Ascending aorta (tissue), 2 donors: ENCODE measurements at regions not wholly inside any gene's neighbourhood (a gene's known extent, or its start where the extent isn't known, plus 50 kb on each side); places are given as distances from the start of the nearest gene placed in this dataset.

Experiments
- DNase-seq, 2 donors: peaks; one replicate each; pipeline ENCODE4 v3.0.0-alpha.2; 2019; ENCODE audit warnings: low spot score in 2 of 2
- H3K27ac ChIP-seq, 2 donors: fragments of 200-600 bp; sonication (generic); one replicate each; pipeline ENCODE4 v1.5.1; 2016 to 2017; ENCODE audit warnings: mild to moderate bottlenecking in 1 of 2
- H3K27me3 ChIP-seq: fragments of 200-600 bp; sonication (generic); one replicate; pipeline ENCODE4 v1.5.1; 2017
- H3K36me3 ChIP-seq, 2 donors: fragments of 200-600 bp; sonication (generic); one replicate each; pipeline ENCODE4 v1.5.1; 2016
- H3K4me1 ChIP-seq, 2 donors: fragments of 200-600 bp; sonication (generic); one replicate each; pipeline ENCODE4 v1.5.1; 2016 to 2017; ENCODE audit warnings: mild to moderate bottlenecking in 1 of 2
- H3K4me3 ChIP-seq, 2 donors: fragments of 200-600 bp; sonication (generic); one replicate each; pipeline ENCODE4 v1.5.1; 2016 to 2017; ENCODE audit warnings: mild to moderate bottlenecking in 1 of 2
- H3K9me3 ChIP-seq, 2 donors: fragments of 200-600 bp; sonication (generic); one replicate each; pipeline ENCODE4 v1.5.1; 2016
- CTCF ChIP-seq, 3 experiments: fragments of 200-600 bp in 2 of 3; fragments of 450-650 bp in 1 of 3; sonication (generic) in 2 of 3; IDR thresholded peaks; one replicate each; pipeline ENCODE4 v1.5.1; 2016 to 2019; ENCODE audit warnings: antibody characterized with exemption in 3 of 3, mild to moderate bottlenecking in 1 of 3, moderate library complexity in 1 of 3
- intact Hi-C: fragments of 100-400 bp; cut with DNase I; formaldehyde crosslinking; loops from one replicate; pipeline ENCODE4 v1.15.1; 2023

GRCh38 chr7:25544254-25544653 lies 316.0 kb upstream of the NPVF start:
- intact Hi-C loops = no loop called here
- Histone ChIP-seq H3K9me3 (no peaks in the 10 kb centered on the region), H3K36me3 (no peaks in the 10 kb centered on the region), H3K4me3 (no peak overlapping the region), H3K27me3 (no peaks in the 10 kb centered on the region), H3K27ac (no peak overlapping the region), H3K4me1 (peaks cover 0 to 2% of the 10 kb centered on the region in 2 donors)
- no peak for DNase-seq
- no peak for TF ChIP-seq CTCF (IDR thresholded peaks at IDR 0.05)

DNA sequence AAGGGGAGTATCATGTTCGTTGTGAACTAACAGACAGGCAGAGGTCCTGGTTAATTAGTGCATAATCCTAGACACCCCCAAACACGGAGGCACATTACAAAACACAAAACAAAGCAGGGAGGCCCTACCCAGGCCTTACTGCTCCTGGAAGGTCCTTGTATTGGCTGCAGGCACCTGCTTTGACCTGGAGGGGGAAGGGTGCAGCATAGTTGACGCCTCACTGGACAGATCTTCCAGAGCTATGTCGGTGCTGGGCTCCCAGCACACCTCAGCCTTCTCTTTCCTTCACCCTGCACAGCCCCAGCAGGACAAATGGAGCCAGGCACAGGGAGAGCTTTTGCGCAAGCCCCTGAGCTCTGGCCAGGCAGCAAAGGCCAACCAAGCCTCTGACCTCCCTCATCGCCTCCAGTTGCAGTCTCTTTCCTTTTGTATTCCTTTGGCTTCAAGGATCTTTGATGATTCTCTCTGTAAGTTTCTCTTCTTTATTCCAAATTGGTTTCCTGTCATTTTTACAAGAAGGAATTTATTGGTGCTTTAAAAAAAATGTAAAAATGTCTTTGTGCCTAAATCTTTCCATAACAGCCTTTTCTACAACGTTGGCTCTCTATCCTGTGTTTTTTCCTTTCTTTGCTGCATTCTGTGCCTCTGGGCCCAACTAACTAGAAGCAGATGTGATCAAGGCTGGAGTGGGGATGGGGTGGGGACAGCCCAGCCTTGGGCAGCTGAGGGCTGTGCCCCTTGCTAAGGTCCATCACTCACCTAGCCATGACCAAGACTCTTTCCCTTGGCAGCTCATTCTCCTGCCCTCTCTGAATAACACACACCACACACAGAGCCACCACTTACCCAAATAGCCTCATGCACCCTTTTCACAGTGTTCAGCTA lies 317.1 kb upstream of the NPVF start:
- TF ChIP-seq CTCF (IDR thresholded peaks at IDR 0.05) = no peak
- no peak for DNase-seq
- intact Hi-C loops = no loop called here
- Histone ChIP-seq H3K4me1 (no peaks in the 10 kb centered on the region), H3K36me3 (no peaks in the 10 kb centered on the region), H3K27me3 (no peaks in the 10 kb centered on the region), H3K27ac (no peak overlapping the region), H3K9me3 (no peaks in the 10 kb centered on the region), H3K4me3 (no peak overlapping the region)

- no peaks in the 10 kb centered on the region for H3K4me1 ChIP-seq
- no peaks in the 10 kb centered on the region for H3K36me3 ChIP-seq
- no peaks in the 10 kb centered on the region for H3K9me3 ChIP-seq
- intact Hi-C loops = no loop called here
- no peak overlapping the region for H3K27ac ChIP-seq
- no peak for DNase-seq
- H3K4me3 ChIP-seq = no peak overlapping the region
- H3K27me3 ChIP-seq = no peaks in the 10 kb centered on the region
- TF ChIP-seq CTCF (IDR thresholded peaks at IDR 0.05) = no peak
Observed at GRCh38 chr7:25546306-25546705, 318.0 kb upstream of the NPVF start.

DNA sequence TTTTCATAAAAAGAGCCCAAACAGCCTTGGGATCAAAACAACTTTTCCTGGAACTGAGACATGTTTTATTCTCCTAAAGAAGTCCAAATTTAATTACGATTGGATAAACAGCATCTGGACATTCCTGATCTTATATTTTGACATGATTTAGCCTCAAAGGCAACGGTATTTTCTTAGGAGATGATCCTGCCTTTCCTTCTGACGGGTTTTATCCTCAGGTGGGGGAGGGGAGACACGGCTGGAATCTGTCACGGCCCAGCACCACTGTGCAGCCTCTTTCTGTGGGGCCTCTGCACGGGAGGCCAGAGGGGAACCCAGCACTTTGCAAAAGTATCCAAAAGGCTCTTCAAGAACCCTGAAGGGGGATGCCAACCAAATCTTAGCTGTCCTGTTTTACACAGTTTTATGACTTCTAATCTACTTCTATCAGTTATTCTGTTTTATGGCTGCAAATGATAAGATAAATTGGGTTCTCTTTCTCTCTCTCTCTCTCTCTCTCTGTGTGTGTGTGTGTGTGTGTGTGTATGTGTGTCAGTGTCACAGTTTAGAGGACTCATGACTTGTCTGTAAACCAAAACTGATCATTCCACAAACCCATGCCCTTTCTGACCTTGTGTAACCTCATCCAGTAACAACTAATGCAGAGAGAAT lies 321.1 kb upstream of the NPVF start:
- H3K27me3 ChIP-seq = no peaks in the 10 kb centered on the region
- intact Hi-C loops = no loop called here
- no peak overlapping the region for H3K27ac ChIP-seq
- TF ChIP-seq CTCF (IDR thresholded peaks at IDR 0.05) = no peak
- H3K4me3 ChIP-seq = no peak overlapping the region
- no peak for DNase-seq
- no peaks in the 10 kb centered on the region for H3K36me3 ChIP-seq
- H3K9me3 ChIP-seq = no peaks in the 10 kb centered on the region
- H3K4me1 ChIP-seq = no peaks in the 10 kb centered on the region

DNA sequence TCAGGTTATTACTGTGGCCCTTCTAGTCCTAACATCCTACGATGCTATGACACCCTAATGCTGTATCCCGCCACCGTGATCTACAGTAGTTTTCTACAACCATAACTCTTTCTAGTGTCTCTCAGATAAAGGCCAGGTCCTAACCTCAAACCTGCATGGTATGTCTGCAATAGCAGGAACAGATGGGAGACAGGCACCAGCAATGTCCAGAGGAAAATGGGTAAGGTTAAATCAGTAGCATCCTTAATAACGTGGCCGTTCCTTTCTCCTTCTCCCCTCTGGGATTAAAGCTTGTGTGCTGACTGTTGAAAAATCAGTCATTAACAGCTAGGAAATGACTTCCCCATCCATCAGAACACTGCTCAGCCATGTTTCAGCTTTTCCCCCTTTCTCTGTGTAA lies 321.9 kb upstream of the NPVF start:
- no peaks in the 10 kb centered on the region for H3K9me3 ChIP-seq
- intact Hi-C loops = no loop called here
- TF ChIP-seq CTCF (IDR thresholded peaks at IDR 0.05) = no peak
- H3K36me3 ChIP-seq = no peaks in the 10 kb centered on the region
- H3K4me1 ChIP-seq = no peaks in the 10 kb centered on the region
- no peak for DNase-seq
- no peaks in the 10 kb centered on the region for H3K27me3 ChIP-seq
- no peak overlapping the region for H3K4me3 ChIP-seq
- H3K27ac ChIP-seq = no peak overlapping the region
